ENCODE measurements at regions not wholly inside any gene's neighbourhood (a gene's known extent, or its start where the extent isn't known, plus 50 kb on each side); places are given as distances from the start of the nearest gene placed in this dataset.

DNA sequence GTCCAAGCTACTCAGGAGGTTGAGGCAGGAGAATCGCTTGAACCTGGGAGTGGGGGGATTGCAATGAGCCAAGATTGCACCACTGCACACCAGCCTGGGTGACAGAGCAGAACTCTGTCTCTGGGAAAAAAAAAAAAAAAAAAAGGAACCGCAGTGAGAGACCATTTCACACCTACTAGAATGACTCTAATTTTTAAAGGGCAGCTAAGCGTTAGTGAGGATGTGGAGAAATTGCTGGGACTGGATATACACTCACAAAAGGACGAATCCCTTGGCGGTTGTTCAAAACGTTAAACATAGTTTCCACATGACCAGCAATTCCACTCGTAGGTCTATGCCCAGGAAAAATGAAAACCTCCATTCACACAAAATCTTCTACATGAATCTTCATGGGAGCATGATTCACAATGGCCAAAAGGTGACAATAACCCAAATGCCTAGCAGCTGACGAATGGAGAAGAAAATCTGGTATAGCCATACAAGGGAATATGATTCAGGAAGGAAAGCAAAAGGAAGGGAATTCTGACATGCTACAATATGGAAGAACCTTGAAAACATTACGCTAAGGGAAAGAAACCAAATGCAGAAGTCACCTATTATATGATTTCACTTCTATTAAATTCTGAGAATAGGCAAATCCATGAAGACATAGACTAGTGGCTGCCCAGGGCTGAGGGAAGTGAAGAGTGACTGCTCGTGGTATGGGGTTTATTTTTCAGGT is 127.0 kb downstream of the CHSY1 start:
- no peak overlapping the region for H3K4me3 ChIP-seq (ENCODE audit: low read depth, low read length)
- DNase-seq (ENCODE audit: low read depth) = peak; percentile 82
- TF ChIP-seq CTCF (IDR thresholded peaks at IDR 0.05; ENCODE audit: insufficient read depth, low read length) = no peak

- DNase-seq (ENCODE audit: low read depth) = peak; percentile 73
- no peak for TF ChIP-seq CTCF (IDR thresholded peaks at IDR 0.05; ENCODE audit: insufficient read depth, low read length)
- H3K4me3 ChIP-seq (ENCODE audit: low read depth, low read length) = no peak overlapping the region
Measured at GRCh38 chr15:101123222-101123910, 128.5 kb downstream of the CHSY1 start.

DNA sequence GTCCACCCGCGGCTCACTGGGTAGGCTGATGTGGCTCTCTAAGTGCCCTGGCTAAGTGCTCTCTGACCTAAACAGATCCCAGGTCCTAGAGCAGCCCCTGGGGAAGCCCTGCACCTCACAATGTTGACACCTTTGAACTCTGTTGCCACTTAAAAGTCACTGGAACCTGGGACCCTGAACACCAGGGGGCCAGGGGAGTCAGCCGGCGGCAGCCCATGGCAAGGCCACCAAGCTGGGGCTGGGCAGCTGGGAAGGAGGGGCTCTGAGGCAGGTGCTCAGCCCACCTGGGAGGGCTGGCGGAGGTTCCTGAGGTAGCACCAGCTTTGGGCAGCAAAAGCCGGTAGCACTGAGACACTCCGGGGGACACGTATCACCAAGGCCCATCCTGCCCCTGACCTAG is 129.0 kb downstream of the CHSY1 start:
- no peak overlapping the region for H3K4me3 ChIP-seq (ENCODE audit: low read depth, low read length)
- no peak for DNase-seq (ENCODE audit: low read depth)
- TF ChIP-seq CTCF (IDR thresholded peaks at IDR 0.05; ENCODE audit: insufficient read depth, low read length) = no peak

GRCh38 chr15:101122266-101122665 is 129.6 kb downstream of the CHSY1 start:
- no peak for DNase-seq (ENCODE audit: low read depth)
- no peak for TF ChIP-seq CTCF (IDR thresholded peaks at IDR 0.05; ENCODE audit: insufficient read depth, low read length)
- no peak overlapping the region for H3K4me3 ChIP-seq (ENCODE audit: low read depth, low read length)

DNA sequence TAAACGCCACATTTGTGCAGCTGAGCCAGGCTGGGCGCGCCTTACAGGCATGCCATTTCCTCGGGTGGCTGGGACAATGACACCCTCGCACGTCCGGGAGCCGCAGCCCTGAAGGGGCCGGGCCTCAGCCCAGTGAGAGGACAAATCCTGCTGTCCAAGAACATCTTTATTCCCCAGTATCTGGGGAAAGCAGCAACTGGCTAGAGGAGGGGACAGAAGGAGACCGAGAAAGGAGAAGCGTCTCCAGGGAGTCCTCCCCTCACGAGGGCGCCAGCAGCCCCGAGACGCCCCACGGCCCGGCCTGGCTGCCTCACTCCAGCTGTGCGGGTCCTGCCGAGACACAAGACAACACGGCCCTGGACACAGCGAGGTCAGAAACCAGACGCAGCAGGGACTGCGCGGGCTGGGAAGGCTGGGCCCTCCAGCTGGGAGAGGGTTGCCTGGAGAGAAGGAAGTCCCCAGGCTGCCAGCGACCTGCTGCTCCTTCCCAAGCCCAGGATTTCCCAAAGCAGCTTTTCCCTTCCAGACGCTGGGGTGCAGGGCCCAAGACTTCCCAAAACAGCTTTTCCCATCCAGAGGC is 130.2 kb downstream of the CHSY1 start:
- TF ChIP-seq CTCF (IDR thresholded peaks at IDR 0.05; ENCODE audit: insufficient read depth, low read length) = peak; percentile 39
- peak overlapping the region; percentile 52 for H3K4me3 ChIP-seq (ENCODE audit: low read depth, low read length)
- peak; percentile 59 for DNase-seq (ENCODE audit: low read depth)

- TF ChIP-seq CTCF (IDR thresholded peaks at IDR 0.05; ENCODE audit: insufficient read depth, low read length) = no peak
- no peak for DNase-seq (ENCODE audit: low read depth)
- H3K4me3 ChIP-seq (ENCODE audit: low read depth, low read length) = no peak overlapping the region
Measured at GRCh38 chr15:101120987-101121386, 130.9 kb downstream of the CHSY1 start.
